ENCODE measurements at regions not wholly inside any gene's neighbourhood (a gene's known extent, or its start where the extent isn't known, plus 50 kb on each side); places are given as distances from the start of the nearest gene placed in this dataset.

DNA sequence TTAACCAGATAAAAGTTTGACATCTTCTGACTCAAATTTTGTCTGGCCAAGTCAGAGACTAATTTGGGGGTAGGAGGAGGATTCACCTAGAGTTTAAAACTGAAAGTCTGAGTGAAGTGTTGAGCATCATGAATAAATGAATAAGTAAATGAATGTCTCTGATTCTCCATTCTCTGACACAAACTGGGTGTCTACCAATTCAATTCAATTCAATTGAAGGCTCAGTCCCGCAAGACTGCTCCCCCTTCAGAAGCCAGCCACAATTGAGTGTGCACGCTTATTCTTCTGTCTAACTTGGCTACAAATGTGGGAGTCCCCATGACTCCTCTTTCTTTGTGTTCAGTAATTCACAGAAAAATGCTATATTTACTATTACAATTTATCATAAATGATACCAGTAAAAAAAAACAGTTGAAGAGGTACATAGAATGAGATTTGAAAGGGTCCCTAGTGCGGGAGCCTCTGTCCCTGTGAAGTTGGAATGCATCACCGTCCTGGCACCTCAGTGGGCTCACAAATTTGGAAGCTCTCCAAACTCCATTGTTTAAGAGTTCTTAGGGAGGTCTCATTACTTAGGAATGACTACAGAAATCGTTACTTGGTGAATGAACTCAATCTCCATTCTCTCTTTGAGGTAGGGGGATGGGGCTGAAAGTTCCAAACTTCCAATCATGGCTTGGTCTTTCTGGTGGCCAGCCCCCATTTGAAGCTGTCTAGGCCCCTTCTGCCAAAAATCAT, 243.7 kb upstream of the PHYHIPL start:
- H3F3A ChIP-seq (ENCODE audit: insufficient read depth, low read length, poor library complexity, severe bottlenecking), result no peaks in the 10 kb centered on the region
- no peaks in the 10 kb centered on the region for H3K79me2 ChIP-seq (replicated peaks; ENCODE audit: insufficient read depth, low read length)
- H3K4me3 ChIP-seq (ENCODE audit: low read length), result no peak overlapping the region
- no peak overlapping the region for H2AFZ ChIP-seq (ENCODE audit: low read depth, low read length)
- H3K9me2 ChIP-seq (ENCODE audit: insufficient read depth, low read length), result no peaks in the 10 kb centered on the region
- H3K9ac ChIP-seq (ENCODE audit: low read length), result no peak overlapping the region
- no peaks in the 10 kb centered on the region for H3K36me3 ChIP-seq (ENCODE audit: insufficient read depth, low read length)
- TF ChIP-seq, protein P1, sequence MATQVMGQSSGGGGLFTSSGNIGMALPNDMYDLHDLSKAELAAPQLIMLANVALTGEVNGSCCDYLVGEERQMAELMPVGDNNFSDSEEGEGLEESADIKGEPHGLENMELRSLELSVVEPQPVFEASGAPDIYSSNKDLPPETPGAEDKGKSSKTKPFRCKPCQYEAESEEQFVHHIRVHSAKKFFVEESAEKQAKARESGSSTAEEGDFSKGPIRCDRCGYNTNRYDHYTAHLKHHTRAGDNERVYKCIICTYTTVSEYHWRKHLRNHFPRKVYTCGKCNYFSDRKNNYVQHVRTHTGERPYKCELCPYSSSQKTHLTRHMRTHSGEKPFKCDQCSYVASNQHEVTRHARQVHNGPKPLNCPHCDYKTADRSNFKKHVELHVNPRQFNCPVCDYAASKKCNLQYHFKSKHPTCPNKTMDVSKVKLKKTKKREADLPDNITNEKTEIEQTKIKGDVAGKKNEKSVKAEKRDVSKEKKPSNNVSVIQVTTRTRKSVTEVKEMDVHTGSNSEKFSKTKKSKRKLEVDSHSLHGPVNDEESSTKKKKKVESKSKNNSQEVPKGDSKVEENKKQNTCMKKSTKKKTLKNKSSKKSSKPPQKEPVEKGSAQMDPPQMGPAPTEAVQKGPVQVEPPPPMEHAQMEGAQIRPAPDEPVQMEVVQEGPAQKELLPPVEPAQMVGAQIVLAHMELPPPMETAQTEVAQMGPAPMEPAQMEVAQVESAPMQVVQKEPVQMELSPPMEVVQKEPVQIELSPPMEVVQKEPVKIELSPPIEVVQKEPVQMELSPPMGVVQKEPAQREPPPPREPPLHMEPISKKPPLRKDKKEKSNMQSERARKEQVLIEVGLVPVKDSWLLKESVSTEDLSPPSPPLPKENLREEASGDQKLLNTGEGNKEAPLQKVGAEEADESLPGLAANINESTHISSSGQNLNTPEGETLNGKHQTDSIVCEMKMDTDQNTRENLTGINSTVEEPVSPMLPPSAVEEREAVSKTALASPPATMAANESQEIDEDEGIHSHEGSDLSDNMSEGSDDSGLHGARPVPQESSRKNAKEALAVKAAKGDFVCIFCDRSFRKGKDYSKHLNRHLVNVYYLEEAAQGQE (IDR thresholded peaks at IDR 0.05; ENCODE audit: borderline replicate concordance), result no peak
- TF ChIP-seq SMC3 (conservative IDR thresholded peaks at IDR 0.05; ENCODE audit: poor library complexity), result no peak
- TF ChIP-seq POLR2AphosphoS5 (IDR thresholded peaks at IDR 0.05), result no peak
- no peak for TF ChIP-seq RAD21 (conservative IDR thresholded peaks at IDR 0.05)
- TF ChIP-seq EZH2 (IDR thresholded peaks at IDR 0.05; ENCODE audit: borderline replicate concordance, insufficient read depth, low read length, poor library complexity, severe bottlenecking), result no peak
- TF ChIP-seq, protein P2, sequence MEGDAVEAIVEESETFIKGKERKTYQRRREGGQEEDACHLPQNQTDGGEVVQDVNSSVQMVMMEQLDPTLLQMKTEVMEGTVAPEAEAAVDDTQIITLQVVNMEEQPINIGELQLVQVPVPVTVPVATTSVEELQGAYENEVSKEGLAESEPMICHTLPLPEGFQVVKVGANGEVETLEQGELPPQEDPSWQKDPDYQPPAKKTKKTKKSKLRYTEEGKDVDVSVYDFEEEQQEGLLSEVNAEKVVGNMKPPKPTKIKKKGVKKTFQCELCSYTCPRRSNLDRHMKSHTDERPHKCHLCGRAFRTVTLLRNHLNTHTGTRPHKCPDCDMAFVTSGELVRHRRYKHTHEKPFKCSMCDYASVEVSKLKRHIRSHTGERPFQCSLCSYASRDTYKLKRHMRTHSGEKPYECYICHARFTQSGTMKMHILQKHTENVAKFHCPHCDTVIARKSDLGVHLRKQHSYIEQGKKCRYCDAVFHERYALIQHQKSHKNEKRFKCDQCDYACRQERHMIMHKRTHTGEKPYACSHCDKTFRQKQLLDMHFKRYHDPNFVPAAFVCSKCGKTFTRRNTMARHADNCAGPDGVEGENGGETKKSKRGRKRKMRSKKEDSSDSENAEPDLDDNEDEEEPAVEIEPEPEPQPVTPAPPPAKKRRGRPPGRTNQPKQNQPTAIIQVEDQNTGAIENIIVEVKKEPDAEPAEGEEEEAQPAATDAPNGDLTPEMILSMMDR (IDR thresholded peaks at IDR 0.05; ENCODE audit: poor library complexity, severe bottlenecking), result no peak
- TF ChIP-seq EP300 (conservative IDR thresholded peaks at IDR 0.05; ENCODE audit: poor library complexity, severe bottlenecking), result no peak
- no peak for TF ChIP-seq MXI1 (conservative IDR thresholded peaks at IDR 0.05; ENCODE audit: poor library complexity, severe bottlenecking)
- no peak for TF ChIP-seq TAF1 (IDR thresholded peaks at IDR 0.05; ENCODE audit: low read depth)
- no peaks in the 10 kb centered on the region for H3K27me3 ChIP-seq (ENCODE audit: insufficient read depth, low read depth, low read length)
- H4K20me1 ChIP-seq (ENCODE audit: insufficient read depth), result no peaks in the 10 kb centered on the region
- H3K9me3 ChIP-seq (ENCODE audit: low read length), result no peaks in the 10 kb centered on the region
- no peak overlapping the region for H3K27ac ChIP-seq (ENCODE audit: low read length)
- H3K4me2 ChIP-seq (ENCODE audit: low read length), result no peak overlapping the region

DNA sequence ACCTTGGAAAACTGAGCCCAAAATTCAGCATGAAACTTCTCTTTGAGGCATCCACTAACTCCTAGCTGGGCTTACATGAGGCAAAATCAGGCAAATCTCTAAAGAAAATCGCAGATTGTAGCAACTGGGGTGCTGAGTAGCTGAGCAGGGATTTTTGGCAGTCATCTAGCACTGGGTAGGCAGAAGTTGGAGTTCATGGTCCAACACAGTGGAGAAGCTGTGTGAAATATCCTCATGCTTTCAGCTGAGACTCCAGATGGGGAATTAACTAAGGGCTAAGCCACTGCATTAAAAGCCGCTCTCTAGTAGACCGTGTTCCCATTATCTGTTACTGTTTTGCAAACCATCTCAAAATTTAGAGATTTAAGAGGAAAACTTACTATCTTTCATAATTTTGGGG, 240.1 kb upstream of the PHYHIPL start:
- Histone ChIP-seq H3K27ac (ENCODE audit: low read length) (no peak overlapping the region), H3K79me2 (replicated peaks; ENCODE audit: insufficient read depth, low read length) (no peaks in the 10 kb centered on the region), H3K27me3 (ENCODE audit: insufficient read depth, low read depth, low read length) (no peaks in the 10 kb centered on the region), H3K9me3 (ENCODE audit: low read length) (no peaks in the 10 kb centered on the region), H3F3A (ENCODE audit: insufficient read depth, low read length, poor library complexity, severe bottlenecking) (no peaks in the 10 kb centered on the region), H3K4me3 (ENCODE audit: low read length) (no peak overlapping the region), H3K9me2 (ENCODE audit: insufficient read depth, low read length) (no peaks in the 10 kb centered on the region), H4K20me1 (ENCODE audit: insufficient read depth) (no peaks in the 10 kb centered on the region), H3K36me3 (ENCODE audit: insufficient read depth, low read length) (no peaks in the 10 kb centered on the region), H2AFZ (ENCODE audit: low read depth, low read length) (no peak overlapping the region), H3K9ac (ENCODE audit: low read length) (no peak overlapping the region), H3K4me2 (ENCODE audit: low read length) (no peak overlapping the region)
- no peak for TF ChIP-seq TAF1 (IDR thresholded peaks at IDR 0.05; ENCODE audit: low read depth)
- no peak for TF ChIP-seq EP300 (conservative IDR thresholded peaks at IDR 0.05; ENCODE audit: poor library complexity, severe bottlenecking)
- no peak for TF ChIP-seq SMC3 (conservative IDR thresholded peaks at IDR 0.05; ENCODE audit: poor library complexity)
- TF ChIP-seq, protein P1 (IDR thresholded peaks at IDR 0.05; ENCODE audit: borderline replicate concordance), result no peak
- TF ChIP-seq POLR2AphosphoS5 (IDR thresholded peaks at IDR 0.05), result no peak
- TF ChIP-seq EZH2 (IDR thresholded peaks at IDR 0.05; ENCODE audit: borderline replicate concordance, insufficient read depth, low read length, poor library complexity, severe bottlenecking), result no peak
- TF ChIP-seq, protein P2 (IDR thresholded peaks at IDR 0.05; ENCODE audit: poor library complexity, severe bottlenecking), result no peak
- no peak for TF ChIP-seq RAD21 (conservative IDR thresholded peaks at IDR 0.05)
- no peak for TF ChIP-seq MXI1 (conservative IDR thresholded peaks at IDR 0.05; ENCODE audit: poor library complexity, severe bottlenecking)
